ENCODE measurements at regions not wholly inside any gene's neighbourhood (a gene's known extent, or its start where the extent isn't known, plus 50 kb on each side); places are given as distances from the start of the nearest gene placed in this dataset.
"Not testable (repeated sequence)": the region's sequence is repeated elsewhere in the genome, so short reads cannot be mapped to it uniquely, and the experiment has no call there.

GRCh38 chr5:155114655-155115054 lies 101.1 kb downstream of the KIF4B start:
- DNase-seq (ENCODE audit: low read depth in 2 of 2, low spot score in 1 of 2): no peak

- DNase-seq (ENCODE audit: low read depth in 2 of 2, low spot score in 1 of 2): no peak
Measured at GRCh38 chr5:155116456-155117251, 103.1 kb downstream of the KIF4B start.

GRCh38 chr5:155125551-155126095 lies 112.1 kb downstream of the KIF4B start:
- DNase-seq (ENCODE audit: low read depth in 2 of 2, low spot score in 1 of 2): no peak

GRCh38 chr5:155126573-155126972 lies 113.0 kb downstream of the KIF4B start:
- no peak for DNase-seq (ENCODE audit: low read depth in 2 of 2, low spot score in 1 of 2)

DNA sequence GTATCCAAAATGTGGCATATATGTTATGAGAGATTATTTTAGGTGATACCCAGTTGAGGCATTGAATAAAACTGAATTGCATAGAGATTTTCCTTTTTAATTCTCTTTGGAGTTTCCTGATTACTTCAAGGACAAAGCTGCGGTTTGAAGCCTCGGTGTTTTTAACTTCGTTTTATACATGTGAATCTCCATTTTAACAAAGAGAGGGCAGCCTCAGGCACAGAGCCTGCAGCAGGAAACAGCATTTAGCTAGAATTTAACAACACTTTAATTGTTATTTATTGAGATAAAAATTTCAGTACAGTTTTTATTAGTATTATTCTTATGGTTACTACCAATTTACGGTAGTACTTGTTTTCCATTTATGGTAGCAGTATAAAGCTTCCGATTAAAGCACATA lies 114.0 kb downstream of the KIF4B start:
- DNase-seq (ENCODE audit: low read depth in 2 of 2, low spot score in 1 of 2): no peak

GRCh38 chr5:155128786-155129512 lies 115.4 kb downstream of the KIF4B start:
- DNase-seq (ENCODE audit: low read depth in 2 of 2, low spot score in 1 of 2): no peak

GRCh38 chr5:155129513-155129880 lies 115.9 kb downstream of the KIF4B start:
- DNase-seq (ENCODE audit: low read depth in 2 of 2, low spot score in 1 of 2): no peak

GRCh38 chr5:155134130-155134529 lies 120.6 kb downstream of the KIF4B start:
- DNase-seq (ENCODE audit: low read depth in 2 of 2, low spot score in 1 of 2): no peak

DNA sequence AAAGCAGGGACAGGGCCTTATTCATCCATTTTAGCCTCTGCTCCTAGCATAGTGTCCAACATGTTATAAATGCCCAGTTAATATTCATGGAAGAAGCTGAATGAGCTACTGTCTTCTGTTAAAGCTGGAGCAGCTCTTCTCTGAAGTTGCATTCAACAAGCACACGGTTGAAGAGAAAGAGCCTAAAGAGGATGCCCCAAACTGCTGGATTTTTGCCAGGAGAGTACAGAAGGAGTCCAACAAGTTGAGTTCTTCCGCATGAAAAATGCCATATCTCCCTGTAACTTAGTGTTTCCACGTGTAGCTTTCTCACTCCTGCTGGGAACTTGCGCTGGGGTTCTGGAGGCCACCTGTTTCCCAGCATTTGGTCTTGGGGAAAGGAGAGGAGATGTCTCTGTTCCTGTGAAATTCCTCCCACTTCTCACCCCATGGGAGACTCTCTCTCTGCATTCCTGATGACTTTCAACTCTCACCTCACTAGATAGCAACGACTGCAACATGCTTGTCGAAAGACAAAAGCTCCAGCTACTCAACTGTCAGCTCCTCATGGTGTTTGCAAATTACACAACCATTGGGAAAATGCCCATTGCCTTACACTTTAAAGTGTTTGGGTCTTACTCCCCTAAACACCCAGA lies 122.8 kb downstream of the KIF4B start:
- no peak for DNase-seq (ENCODE audit: low read depth in 2 of 2, low spot score in 1 of 2)

DNA sequence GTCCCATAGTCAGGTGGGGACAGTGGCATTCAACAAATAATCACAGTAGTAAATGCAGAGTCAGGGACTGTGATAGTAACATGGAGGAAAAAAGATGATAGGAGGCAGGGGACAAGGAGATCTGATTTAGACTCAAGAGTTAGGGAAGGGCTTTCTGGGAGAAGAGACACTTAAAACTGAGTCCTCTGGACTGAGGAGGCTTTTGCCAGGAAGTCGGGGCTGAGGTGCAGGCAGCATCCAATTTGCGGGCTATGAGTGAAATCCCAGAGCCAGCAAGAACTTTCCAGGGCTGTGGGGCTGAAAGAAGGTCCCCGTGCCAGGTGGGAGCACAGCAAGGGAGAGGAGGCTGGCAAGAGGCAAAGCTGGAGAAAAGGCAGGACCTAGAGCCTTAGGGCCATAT lies 124.1 kb downstream of the KIF4B start:
- DNase-seq (ENCODE audit: low read depth in 2 of 2, low spot score in 1 of 2): no peak

- DNase-seq (ENCODE audit: low read depth in 2 of 2, low spot score in 1 of 2): no peak
Measured at GRCh38 chr5:155140646-155141045, 127.1 kb downstream of the KIF4B start.

GRCh38 chr5:155144956-155145355 lies 131.4 kb downstream of the KIF4B start:
- no peak for DNase-seq (ENCODE audit: low read depth in 2 of 2, low spot score in 1 of 2)

GRCh38 chr5:155147222-155147621 lies 133.7 kb downstream of the KIF4B start:
- DNase-seq (ENCODE audit: low read depth in 2 of 2, low spot score in 1 of 2): no peak

DNA sequence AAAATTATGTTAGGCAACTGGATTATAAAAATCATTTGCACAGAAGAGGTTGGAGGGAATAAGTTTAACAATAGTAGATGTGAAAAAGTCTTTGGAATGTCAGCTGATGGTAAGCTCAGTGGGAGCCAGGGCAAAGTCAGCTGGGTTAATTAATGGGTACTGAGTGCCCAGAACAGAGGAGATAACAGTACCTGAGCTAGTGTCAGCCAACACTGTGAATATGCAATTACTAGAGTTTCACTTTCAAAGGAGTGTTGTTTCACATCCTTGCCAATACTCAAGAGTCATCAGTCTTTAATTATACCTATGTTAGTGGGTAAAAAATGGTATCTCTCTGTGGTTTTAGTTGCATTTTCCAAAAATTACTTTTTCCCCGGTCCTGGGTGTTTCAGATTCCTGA lies 135.1 kb downstream of the KIF4B start:
- no peak for DNase-seq (ENCODE audit: low read depth in 2 of 2, low spot score in 1 of 2)

DNA sequence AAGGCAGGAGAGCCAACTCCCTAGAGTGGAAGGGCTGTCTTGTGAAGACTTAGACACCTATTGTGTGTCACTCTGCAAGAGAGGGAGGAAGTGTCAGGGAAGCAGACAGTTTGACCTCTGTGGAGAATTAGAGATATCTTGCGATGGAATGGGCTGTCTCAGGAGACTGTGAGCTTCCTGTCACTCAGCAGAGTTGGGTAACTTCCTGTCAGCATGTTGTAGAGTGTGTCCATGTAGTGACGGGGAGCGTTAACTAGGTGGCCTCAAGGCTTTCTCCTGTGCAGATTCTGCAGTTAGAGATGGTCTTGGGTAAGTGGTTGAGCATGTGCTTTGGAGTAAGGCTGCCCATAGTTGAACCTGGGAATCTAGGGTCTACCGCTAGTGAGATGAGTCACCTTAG lies 136.5 kb downstream of the KIF4B start:
- no peak for DNase-seq (ENCODE audit: low read depth in 2 of 2, low spot score in 1 of 2)

- no peak for DNase-seq (ENCODE audit: low read depth in 2 of 2, low spot score in 1 of 2)
Measured at GRCh38 chr5:155154973-155155372, 141.4 kb downstream of the KIF4B start.

DNA sequence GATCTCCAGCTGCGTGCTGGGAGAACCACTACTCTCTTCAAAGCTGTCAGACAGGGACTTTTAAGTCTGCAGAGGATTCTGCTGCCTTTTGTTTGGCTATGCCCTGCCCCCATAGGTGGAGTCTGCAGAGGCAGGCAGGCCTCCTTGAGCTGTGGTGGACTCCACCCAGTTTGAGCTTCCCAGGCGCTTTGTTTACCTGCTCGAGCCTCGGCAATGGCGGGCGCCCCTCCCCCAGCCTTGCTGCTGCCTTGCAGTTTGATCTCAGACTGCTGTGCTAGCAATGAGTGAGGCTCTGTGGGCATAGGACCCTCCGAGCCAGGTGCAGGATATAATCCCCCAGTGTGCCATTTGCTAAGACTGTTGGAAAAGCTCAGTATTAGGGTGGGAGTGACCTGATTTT lies 149.5 kb downstream of the KIF4B start:
- not testable (repeated sequence) for DNase-seq (ENCODE audit: low read depth in 2 of 2, low spot score in 1 of 2)

- DNase-seq (ENCODE audit: low read depth in 2 of 2, low spot score in 1 of 2): no peak
Measured at GRCh38 chr5:155167736-155168135, 154.2 kb downstream of the KIF4B start.

- DNase-seq (ENCODE audit: low read depth in 2 of 2, low spot score in 1 of 2): no peak
Measured at GRCh38 chr5:155181542-155181941, 168.0 kb downstream of the KIF4B start.

GRCh38 chr5:155189476-155189875 lies 175.9 kb downstream of the KIF4B start:
- DNase-seq (ENCODE audit: low read depth in 2 of 2, low spot score in 1 of 2): no peak

- no peak for DNase-seq (ENCODE audit: low read depth in 2 of 2, low spot score in 1 of 2)
Measured at GRCh38 chr5:155189981-155190380, 176.4 kb downstream of the KIF4B start.

DNA sequence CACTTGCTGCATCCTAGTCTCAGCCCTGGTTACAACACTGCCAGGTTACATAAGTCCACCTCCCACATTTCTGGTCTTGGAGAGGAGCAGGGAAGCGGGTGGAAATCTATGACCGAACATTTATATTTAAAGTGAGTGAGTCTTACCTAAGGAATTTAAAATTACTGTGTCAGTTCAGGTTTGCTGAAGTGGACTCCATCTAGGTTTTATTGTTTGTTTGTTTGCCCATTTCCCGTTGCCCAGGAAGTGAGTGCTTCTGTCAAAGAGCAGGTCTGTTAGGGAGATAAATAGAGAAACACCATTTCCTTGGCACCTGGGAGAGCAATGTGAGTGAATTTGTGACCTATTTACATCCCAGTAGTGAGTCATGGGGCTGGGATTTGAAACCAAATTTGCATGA lies 179.5 kb downstream of the KIF4B start:
- DNase-seq (ENCODE audit: low read depth in 2 of 2, low spot score in 1 of 2): no peak

Data from stimulated activated CD8-positive, alpha-beta memory T cell treated with anti-CD3 and anti-CD28 coated beads, Interleukin-4, amount 100 ng/mL, for 4 hours (primary cell).